HG02610 (cell line): ENCODE measurements at regions not wholly inside any gene's neighbourhood (a gene's known extent, or its start where the extent isn't known, plus 50 kb on each side); places are given as distances from the start of the nearest gene placed in this dataset.
"Not testable (repeated sequence)": the region's sequence is repeated elsewhere in the genome, so short reads cannot be mapped to it uniquely, and the experiment has no call there.

Experiments
- ATAC-seq: cut with Tn5 transposase; IDR thresholded peaks from one replicate; pipeline ENCODE4 v1.9.1; 2021; ENCODE audit warnings: mild to moderate bottlenecking, moderate library complexity; ENCODE audit not compliant: unreplicated experiment

DNA sequence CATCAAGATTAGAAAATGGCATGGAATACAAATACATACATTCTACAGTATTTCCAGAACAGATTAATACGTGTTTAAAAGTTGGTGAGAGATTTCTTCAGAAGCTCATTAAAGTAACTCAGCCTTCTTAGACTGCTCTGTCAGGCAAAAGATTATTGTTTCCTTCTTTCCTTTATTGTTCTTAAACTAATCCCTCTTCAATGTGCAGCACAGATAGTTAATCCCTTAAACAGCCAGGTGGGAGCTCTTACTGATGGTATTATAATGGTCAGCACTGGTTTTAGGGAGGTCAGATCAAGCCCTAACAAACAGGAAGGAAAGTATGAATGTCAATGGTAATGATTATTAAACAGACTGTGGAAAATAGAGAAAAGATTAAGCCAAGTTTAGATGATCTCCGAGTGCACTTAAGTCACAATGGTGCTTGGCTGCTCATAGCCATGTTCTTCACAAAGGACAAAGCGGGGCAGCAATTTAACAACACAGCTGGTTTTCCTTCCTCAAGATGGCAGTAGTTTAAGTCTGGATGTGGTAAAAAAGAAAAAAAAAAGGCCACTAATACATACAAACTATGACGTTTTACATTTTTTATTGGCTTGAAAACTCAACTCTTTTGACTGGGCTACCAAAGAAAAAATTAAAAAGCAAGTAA, 992.6 kb downstream of the PCDH9 start:
- no peak for ATAC-seq

DNA sequence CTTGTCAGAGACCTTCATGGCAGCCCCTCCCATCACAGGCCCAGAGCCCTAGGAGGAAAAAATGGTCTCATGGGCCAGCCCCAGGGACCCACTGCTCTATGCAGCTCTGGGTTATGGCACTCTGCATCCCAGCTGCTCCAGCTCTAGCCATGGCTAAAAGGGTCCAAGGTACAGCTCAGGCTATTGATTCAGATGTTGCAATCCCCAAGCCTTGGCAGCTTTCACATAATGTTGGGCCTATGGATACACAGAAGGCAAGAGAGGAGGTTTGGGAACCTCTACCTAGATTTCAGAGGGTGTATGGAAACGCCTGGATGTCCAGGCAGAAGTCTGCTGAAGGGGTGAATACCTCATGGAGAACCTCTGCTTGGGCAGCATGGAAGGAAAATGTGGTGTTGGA, 996.0 kb downstream of the PCDH9 start:
- no peak for ATAC-seq

DNA sequence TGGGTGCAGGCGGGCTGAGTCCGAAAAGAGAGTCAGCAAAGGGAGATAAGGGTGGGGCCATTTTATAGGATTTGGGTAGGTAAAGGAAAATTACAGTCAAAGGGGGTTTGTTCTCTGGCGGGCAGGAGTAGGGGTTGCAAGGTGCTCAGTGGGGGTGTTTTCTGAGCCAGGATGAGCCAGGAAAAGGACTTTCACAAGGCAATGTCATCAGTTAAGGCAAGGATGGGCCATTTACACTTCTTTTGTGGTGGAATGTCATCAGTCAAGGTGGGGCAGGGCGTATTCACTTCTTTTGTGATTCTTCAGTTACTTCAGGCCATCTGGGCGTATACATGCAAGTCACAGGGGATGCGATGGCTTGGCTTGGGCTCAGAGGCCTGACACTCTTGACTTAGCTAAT, 998.2 kb downstream of the PCDH9 start:
- not testable (repeated sequence) for ATAC-seq

DNA sequence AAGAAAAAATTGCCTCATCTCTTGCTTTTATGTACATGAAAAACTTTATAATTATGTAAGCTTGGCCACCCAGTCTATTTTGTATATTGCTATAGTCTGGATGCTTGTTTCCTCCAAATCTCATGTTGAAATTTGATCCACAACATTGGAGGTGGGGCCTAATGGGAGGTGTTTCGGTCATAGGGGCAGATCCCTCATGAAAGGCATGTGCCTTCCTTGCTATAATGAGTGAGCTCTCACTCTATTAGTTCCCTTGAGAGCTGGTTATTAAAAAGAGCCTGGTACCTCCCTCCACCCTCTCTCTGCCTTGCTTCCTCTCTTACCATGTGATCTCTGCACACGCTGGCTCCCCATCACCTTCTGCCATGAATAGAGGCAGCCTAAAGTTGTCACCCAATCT, 1005.1 kb downstream of the PCDH9 start:
- no peak for ATAC-seq

DNA sequence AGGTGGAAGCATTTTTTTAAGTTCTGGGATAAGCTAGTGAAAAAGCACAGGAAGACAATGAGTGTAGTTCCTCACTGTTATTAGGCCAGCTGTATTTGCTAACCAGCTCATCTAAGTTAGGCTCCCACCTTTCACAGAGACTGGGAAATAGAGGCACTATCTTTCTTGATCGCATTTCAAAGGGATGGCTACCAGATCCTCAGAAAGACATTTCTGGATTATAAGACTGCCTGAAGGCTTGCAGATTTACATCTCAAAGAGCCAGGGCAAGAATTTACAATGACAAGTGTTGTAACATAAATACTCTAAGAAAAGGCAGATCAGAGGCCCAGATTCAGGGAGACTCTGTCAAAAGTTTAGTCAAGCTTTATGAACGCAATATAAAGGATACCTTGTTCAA, 1005.5 kb downstream of the PCDH9 start:
- ATAC-seq = no peak

DNA sequence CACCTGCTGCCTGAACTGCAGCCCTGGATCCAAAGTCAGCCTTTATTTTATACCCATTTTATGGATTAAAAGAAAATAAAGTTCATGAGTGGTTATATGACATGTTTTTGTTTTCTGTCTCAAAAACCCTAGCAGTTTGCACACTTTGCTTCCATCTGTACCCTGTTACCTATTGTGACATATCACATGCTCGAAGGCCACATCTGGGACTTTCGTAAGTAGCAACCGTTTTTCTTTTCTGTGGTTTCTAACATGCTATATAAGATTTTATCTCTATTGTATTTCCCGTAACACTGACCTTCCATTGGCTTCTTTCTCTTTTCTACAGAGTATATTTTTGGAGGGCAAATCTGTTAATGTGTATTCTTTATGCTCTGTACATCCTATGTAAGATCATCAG, 1007.2 kb downstream of the PCDH9 start:
- peak; percentile 40 for ATAC-seq

DNA sequence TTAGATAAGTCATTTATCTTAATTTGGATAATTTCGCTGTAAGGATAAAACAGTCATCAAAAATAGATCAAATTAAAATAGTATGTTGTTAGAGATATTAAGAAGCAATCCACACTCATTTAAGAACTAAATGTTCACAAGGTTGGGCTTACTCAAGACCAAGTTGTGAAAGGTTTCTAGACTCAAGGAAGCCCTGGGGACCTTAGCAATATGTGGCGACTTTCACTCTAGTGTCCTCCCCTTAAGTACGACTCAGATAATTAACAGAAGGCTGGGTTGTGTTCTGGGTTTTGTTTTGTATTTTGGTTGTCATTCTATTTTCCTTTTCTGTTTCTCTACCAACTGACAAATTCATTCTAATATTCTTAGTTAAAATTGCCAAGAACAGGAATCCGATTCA, 1008.0 kb downstream of the PCDH9 start:
- ATAC-seq = no peak

DNA sequence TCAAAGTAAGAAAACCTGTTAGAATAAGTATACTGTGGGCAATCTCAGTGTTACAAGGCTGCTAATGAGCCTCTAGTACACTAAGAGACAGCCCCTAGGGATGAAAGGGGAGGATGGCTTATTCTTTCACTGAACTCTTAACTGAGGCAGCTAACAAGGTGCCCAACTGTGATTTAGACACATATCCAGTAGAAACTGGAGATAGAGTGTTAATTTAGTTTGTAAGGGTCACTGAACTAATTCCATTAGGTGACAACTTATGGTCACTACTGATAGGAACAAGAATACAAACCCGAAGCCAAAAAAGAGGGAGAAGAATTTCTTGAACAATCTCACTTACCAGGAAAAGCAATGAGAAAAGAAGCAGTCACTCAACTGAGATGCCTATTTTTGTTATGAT, 1010.6 kb downstream of the PCDH9 start:
- ATAC-seq = no peak

DNA sequence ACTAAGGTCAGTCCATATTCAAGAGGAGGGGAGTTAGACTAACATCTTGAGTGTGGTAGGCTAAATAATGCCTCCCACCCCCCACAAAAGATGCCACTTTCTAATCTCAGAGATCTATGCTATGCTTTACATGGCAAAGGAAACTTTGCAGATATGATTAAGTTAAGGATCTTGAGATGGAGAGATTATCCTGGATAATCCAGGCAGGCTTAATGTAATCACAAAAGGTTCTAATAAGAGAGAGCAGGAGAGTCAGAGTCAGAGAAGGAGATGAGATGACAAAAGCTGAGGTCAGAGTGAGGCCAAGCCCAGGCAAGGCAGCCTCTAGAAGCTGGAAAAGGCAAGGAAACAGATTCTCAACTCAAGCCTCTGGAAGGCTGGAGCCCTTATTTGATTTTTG, 1011.6 kb downstream of the PCDH9 start:
- ATAC-seq = no peak

DNA sequence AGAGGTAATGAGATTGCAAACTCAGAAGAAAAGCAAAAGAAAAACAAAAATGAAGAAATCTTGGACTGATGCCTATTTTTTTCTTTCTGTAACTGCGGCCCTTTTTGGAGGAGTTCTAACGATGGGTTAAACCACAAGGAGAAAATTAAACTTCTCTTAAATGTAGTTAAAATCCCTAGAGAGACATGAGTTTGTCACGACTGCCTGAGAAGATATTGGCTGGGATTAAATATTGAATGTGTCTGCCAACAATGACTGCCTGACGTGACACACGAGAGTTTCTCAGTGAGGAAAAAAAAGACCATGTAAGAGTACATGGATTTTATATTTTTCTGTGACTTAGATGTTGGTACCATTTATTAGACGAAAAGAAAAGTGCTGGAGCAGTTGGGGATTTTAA, 1013.4 kb downstream of the PCDH9 start:
- no peak for ATAC-seq

DNA sequence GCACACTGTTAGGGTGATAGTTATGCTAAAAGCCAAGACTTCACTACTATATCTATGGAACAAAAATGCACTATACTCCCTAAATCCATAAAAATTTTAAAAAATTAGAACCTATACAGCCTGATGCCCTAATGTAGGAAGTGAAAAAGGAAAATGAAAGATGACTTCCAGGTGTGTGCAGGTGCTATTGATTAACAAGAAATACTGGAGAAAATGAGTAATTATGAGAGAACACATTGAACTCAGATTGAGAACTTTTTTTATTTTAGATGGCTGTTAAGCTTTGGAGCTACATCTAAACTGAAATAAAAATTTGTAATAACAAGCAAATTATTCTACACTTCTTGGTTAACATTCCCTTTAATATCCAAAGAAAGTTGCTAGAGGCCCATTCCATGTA, 1015.7 kb downstream of the PCDH9 start:
- no peak for ATAC-seq

DNA sequence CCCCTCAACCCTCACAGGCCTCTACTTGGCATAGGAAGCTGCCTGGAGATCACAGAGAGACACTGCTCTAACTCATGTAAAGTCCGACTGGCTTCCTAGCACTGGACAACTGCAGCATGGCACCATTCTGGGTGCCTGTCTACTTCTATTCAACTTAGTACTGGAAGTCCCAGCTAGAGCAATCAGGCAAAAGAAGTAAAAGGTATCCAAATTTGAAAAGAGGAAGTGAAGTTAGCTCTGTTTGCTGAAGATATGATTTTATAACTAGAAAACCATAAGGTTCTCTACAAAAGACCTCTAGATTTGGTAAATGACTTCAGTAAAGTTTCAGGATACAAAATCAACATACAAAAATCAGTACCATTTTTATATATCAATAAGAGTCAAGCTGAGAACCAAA, 1017.6 kb downstream of the PCDH9 start:
- ATAC-seq = no peak

DNA sequence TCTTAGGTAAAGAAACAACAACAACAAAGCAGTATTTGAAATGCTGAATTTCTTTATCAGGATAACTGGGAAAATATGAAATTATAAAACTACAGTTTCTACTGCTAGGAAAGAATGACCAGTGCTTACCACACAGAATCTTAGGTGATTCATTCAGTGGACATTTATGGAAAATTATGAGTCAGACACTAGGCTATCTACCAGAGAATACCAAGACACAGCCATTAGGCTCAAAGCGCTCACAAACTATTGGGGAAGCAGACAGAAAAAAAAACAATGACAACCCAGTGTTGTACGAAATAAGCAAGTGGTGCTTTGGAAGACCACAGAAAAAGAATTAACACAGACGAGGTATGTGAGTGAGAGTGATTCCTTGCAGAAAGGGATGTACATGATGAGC, 1019.5 kb downstream of the PCDH9 start:
- ATAC-seq = no peak

DNA sequence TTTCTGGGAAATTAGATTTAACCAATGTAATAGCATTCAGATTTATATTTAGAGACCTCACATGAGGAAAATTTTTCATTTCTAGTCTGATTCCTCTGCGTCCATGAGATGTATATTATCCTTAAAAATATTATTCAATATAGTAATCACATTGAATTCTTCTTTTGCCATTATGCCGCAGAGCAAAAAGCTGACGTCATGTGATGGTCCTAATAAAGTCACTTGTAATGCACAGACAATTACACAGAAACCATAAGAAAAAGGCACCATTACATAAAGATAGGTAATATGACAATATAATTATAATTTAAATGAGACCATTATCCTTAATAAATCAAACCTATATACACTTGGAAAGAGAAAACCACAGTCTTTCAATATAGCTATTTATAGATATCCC, 1021.5 kb downstream of the PCDH9 start:
- no peak for ATAC-seq

DNA sequence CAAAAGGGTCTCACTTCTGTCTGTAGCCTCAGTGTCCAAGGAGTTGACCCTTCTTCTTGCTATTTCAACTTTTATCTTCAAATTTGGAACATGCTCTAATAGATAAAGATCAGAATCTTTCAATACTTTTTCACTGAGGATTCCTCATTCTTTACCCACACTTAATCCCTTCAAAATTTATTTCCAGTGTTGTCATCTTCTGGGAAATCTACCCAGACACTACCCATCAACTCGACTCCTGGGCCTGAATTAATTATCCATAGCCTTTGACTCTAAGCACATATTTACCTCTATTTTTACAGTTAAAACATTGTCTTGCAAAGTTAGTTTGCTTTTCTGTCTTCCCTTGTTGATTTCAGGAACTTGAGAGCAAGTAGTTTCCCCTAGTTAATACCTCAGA, 1022.5 kb downstream of the PCDH9 start:
- ATAC-seq = no peak

DNA sequence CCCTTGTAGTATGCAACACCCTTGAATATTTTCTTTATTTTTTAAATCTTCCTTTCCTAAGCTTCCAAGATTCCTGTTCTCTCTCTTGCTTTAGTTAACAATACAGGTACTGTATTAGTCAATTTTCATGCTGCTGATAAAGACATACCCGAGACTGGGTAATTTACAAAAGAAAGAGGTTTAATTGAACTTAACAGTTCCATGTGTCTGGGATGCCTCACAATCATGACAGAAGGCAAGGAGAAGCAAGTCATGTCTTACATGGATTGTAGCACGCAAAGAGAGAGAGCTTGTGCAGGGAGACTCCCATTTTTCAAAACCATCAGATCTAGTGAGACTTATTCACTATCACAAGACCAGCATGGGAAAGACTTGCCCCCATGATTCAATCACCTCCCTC, 1024.3 kb downstream of the PCDH9 start:
- no peak for ATAC-seq

DNA sequence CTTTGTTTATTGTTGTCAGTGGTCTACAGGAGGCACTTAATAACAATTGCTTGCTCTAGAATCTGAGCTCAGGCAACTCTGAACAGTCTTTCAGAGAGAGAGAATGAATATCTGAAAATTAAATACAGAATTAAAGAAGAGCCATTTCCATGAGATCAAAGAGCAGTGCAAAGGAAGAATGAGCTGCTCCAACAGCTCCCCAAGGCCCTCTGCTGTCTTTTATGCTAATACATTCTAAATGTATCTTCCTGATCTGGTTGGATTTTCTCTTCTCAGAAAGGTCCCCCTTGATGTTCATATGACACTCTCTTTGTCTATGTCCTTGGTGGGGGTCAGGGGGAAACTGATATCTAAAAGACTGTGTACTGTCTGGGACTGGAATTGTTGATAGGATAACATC, 1029.6 kb downstream of the PCDH9 start:
- ATAC-seq = no peak

DNA sequence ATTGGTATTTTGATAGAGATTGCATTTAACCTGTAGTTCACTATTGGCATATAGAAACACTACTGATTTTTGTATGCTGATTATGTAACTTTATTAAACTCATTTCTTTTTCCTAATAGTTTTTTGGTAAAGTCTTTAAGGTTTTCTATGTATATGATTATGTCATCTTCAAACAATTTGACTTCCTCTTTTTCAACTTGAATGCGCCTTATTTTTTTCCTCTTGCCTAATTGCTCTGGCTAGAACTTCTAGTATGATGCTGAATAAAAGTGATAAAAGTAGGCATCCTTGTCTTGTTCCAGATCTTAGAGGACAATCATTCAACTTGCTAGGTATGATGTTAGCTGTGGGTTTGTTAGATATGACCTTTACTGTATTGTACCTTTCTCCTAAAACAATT, 1034.9 kb downstream of the PCDH9 start:
- ATAC-seq = no peak

DNA sequence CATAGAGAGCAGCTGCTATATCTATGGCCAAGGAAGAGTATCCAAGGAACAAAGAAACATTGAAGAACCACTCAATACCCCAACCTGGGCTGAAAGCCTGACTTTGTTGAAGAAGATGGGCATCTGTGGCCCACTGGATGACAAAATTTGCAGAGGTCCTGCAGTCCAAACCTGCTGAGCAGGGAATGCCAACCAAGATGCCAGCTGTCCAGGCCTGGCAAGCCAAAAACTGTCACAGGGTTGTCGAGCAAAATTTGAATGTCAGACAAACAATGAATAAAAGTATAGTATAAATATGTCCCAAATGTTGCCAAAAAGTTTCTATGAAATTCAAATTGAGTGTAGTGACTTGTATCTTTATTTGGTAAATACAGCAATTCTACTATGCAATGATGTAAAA, 1040.2 kb downstream of the PCDH9 start:
- ATAC-seq = no peak

DNA sequence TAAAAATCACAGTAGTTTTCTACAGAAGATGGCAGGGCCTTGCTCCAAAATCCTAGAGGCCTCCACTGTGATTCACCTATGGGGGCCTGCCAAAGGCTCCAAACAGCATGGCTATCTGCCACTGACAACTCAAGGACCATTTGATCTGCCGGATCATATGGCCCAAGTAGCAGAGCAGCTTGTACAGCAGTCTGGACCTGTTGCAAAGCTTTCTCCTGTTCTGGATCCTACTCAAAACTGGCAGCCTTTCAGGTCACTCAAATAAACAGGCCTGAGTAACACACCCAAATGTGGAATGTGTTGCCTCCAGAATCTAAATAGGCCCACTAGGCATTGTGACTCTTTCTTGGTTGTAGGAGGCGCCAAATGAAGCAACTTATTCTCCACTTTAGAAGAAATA, 1049.3 kb downstream of the PCDH9 start:
- ATAC-seq = no peak

DNA sequence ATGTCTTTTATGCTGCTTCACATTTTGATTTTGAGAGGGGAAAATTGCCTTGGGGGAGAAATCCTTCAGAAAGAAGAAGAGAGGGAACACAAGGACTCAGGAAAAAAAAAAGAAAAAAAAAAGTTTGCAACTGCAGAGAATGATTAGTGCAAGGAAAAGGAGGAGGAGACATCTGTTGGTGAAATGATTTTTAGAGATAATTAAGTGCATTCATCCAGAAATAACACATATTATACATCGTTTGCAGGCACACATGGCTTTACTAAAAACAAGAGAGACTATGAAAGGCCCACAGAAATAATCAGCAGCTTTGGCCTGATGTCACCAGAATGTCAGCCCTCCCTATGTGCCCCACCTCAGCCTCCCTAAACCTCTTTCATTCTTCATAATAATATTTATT, 1058.2 kb downstream of the PCDH9 start:
- no peak for ATAC-seq

DNA sequence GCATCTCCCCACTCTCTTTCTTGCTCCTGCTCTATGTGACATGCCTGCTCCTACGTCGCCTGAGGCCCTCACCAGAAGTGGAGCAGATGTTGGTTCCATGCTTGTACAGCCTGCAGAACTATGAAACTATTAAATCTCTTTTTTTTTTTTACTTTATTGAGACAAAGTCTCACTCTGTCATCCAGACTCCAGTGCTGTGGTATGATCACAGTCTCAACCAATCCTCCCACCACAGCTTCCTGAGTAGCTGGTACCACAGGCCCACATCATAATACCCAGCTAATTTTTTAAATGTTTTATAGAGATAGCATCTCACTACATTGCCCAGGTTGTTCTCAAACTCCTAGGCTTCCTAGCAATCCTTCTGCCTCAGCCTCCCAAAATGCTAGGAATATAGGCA, 1067.7 kb downstream of the PCDH9 start:
- ATAC-seq = no peak

DNA sequence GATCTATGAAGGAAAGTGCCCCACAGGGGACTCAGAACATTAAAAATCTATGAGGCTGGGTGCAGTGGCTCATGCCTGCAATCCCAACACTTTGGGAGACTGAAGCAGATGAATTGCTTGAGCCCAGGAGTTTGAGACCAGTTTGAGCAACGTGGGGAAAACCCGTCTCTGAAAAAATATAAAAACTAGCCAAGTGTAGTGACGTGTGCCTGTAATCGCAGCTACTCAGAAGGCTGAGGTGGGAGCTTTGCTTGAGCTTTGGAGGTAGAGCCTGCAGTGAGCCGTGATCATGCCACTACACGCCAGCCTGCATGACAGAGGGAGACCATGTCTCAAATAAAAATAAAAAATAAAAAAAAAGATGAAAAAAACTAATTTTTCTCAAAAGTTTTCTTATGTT, 1070.6 kb downstream of the PCDH9 start:
- no peak for ATAC-seq

DNA sequence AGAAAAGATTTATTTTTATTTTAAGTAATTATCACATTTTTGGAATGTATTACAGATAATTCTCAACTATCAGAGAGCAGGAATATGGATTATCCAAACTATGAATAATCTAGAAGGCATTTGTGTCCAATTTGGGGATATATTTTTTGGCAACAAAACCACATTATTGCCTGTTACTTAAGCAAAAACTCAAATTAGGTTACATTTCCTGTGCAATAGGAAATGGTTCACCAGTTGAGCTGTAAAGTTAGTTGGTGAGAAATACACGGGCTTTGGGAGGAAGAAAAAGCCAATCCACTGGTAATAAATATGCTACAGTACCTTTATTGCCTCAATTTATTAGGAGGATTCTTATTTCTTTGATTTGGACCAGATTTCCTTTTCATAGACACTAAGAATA, 1075.2 kb downstream of the PCDH9 start:
- no peak for ATAC-seq
